DND-41 (cell line): ENCODE measurements at regions not wholly inside any gene's neighbourhood (a gene's known extent, or its start where the extent isn't known, plus 50 kb on each side); places are given as distances from the start of the nearest gene placed in this dataset.

Source experiments
- CTCF ChIP-seq: IDR thresholded peaks from 2 replicates; pipeline ENCODE4 v1.5.1; 2012; ENCODE audit warnings: borderline replicate concordance, low read length, moderate library complexity, mild to moderate bottlenecking; ENCODE audit not compliant: poor library complexity, severe bottlenecking; ENCODE audit errors: extremely low read depth
- EZH2 ChIP-seq: IDR thresholded peaks from 3 replicates; pipeline ENCODE4 v1.6.1; 2012; ENCODE audit warnings: borderline replicate concordance, low read depth, mild to moderate bottlenecking, moderate library complexity, low read length, inconsistent platforms; ENCODE audit not compliant: severe bottlenecking

GRCh38 chr15:70313099-70314017 lies 215.6 kb upstream of the TLE3 start:
- no peak for TF ChIP-seq CTCF
- no peak for TF ChIP-seq EZH2
